Naive thymus-derived CD8-positive, alpha-beta T cell (primary cell): ENCODE measurements at regions not wholly inside any gene's neighbourhood (a gene's known extent, or its start where the extent isn't known, plus 50 kb on each side); places are given as distances from the start of the nearest gene placed in this dataset.
"Not testable (repeated sequence)": the region's sequence is repeated elsewhere in the genome, so short reads cannot be mapped to it uniquely, and the experiment has no call there.

ENCODE experiments used
- ATAC-seq, 2 donors: fragments of 150-1000 bp; cut with Tn5 transposase in 1 of 2; sonication (Bioruptor Pico), chemical (Tn5 transposase) in 1 of 2; 1 replicate in 1 of 2; 2 replicates in 1 of 2; pipeline ENCODE4 v1.10.0; 2021; ENCODE audit warnings: mild to moderate bottlenecking in 2 of 2, moderate library complexity in 2 of 2
- POLR2A ChIA-PET: fragments of 350-600 bp; sonication (Branson Sonifier 250); formaldehyde crosslinking; loops from one replicate; lab custom pipeline; 2021; ENCODE audit warnings: antibody characterized with exemption; lab: Charles Lee
- DNase-seq, 10 donors: peaks; one replicate each; pipeline versions ENCODE4 v3.0.0 to v3.0.0-alpha.2; 2020 to 2022
- H3K27ac Mint-ChIP-seq, 10 donors: one replicate each; pipeline ENCODE4 v1.8.0; 2020 to 2022; ENCODE audit warnings: mild to moderate bottlenecking in 10 of 10, mixed read lengths in 10 of 10, moderate library complexity in 4 of 10, inconsistent platforms in 1 of 10
- H3K27me3 Mint-ChIP-seq, 5 donors: one replicate each; pipeline ENCODE4 v1.8.0; 2021 to 2022; ENCODE audit warnings: mixed read lengths in 5 of 5
- H3K36me3 Mint-ChIP-seq, 3 donors: one replicate each; pipeline ENCODE4 v1.8.0; 2020 to 2022; ENCODE audit warnings: mixed read lengths in 3 of 3, mild to moderate bottlenecking in 2 of 3, inconsistent platforms in 1 of 3
- H3K4me1 Mint-ChIP-seq, 4 donors: one replicate each; pipeline ENCODE4 v1.8.0; 2021 to 2022; ENCODE audit warnings: mixed read lengths in 4 of 4
- H3K4me3 Mint-ChIP-seq, 10 donors: one replicate each; pipeline ENCODE4 v1.8.0; 2020 to 2022; ENCODE audit warnings: mild to moderate bottlenecking in 10 of 10, mixed read lengths in 10 of 10, moderate library complexity in 6 of 10, inconsistent platforms in 1 of 10
- H3K9me3 Mint-ChIP-seq, 9 donors: one replicate each; pipeline ENCODE4 v1.8.0; 2020 to 2022; ENCODE audit warnings: mixed read lengths in 9 of 9, mild to moderate bottlenecking in 3 of 9, inconsistent platforms in 1 of 9, moderate library complexity in 1 of 9

- no peak overlapping the region for H3K27ac Mint-ChIP-seq
- POLR2A ChIA-PET, result no interaction called here
- no peaks in the 10 kb centered on the region for H3K36me3 Mint-ChIP-seq
- no peak overlapping the region for H3K4me3 Mint-ChIP-seq
- H3K4me1 Mint-ChIP-seq, result no peaks in the 10 kb centered on the region
- H3K9me3 Mint-ChIP-seq, result peaks cover 0 to 12% (median 5%) of the 10 kb centered on the region in 9 donors
- DNase-seq, result no peak
- no peaks in the 10 kb centered on the region for H3K27me3 Mint-ChIP-seq
- ATAC-seq, result no peak
Measured at GRCh38 chr4:58871509-58871908, 1761.3 kb upstream of the IGFBP7 start.

GRCh38 chr4:58849026-58849425 is 1738.8 kb upstream of the IGFBP7 start:
- Mint-ChIP-seq H3K4me1 (no peaks in the 10 kb centered on the region), H3K4me3 (no peak overlapping the region), H3K9me3 (peaks cover 0 to 33% (median 9%) of the 10 kb centered on the region in 9 donors), H3K27ac (no peak overlapping the region), H3K36me3 (no peaks in the 10 kb centered on the region), H3K27me3 (no peaks in the 10 kb centered on the region)
- ATAC-seq (no peak), DNase-seq (no peak)
- POLR2A ChIA-PET, result no interaction called here

- ATAC-seq (no peak), DNase-seq (no peak)
- Mint-ChIP-seq H3K27me3 (no peaks in the 10 kb centered on the region), H3K9me3 (peaks cover 2 to 35% (median 21%) of the 10 kb centered on the region in 9 donors), H3K4me1 (no peaks in the 10 kb centered on the region), H3K4me3 (no peak overlapping the region), H3K27ac (no peak overlapping the region), H3K36me3 (no peaks in the 10 kb centered on the region)
- POLR2A ChIA-PET, result no interaction called here
Measured at GRCh38 chr4:58843455-58843854, 1733.3 kb upstream of the IGFBP7 start.

- no peak for ATAC-seq
- H3K4me3 Mint-ChIP-seq, result no peak overlapping the region
- H3K27ac Mint-ChIP-seq, result no peak overlapping the region
- POLR2A ChIA-PET, result no interaction called here
- no peaks in the 10 kb centered on the region for H3K4me1 Mint-ChIP-seq
- peaks cover 5 to 21% (median 14%) of the 10 kb centered on the region in 9 donors for H3K9me3 Mint-ChIP-seq
- H3K27me3 Mint-ChIP-seq, result no peaks in the 10 kb centered on the region
- DNase-seq, result no peak
- no peaks in the 10 kb centered on the region for H3K36me3 Mint-ChIP-seq
Measured at GRCh38 chr4:58833126-58833525, 1722.9 kb upstream of the IGFBP7 start.

GRCh38 chr4:58825278-58825677 is 1715.1 kb upstream of the IGFBP7 start:
- Mint-ChIP-seq H3K4me3 (no peak overlapping the region), H3K9me3 (peaks cover 2 to 24% (median 10%) of the 10 kb centered on the region in 9 donors), H3K27ac (no peak overlapping the region), H3K27me3 (no peaks in the 10 kb centered on the region), H3K36me3 (no peaks in the 10 kb centered on the region), H3K4me1 (peaks cover 0 to 2% (median 0%) of the 10 kb centered on the region in 4 donors)
- no peak for ATAC-seq
- POLR2A ChIA-PET, result no interaction called here
- DNase-seq, result no peak

- H3K36me3 Mint-ChIP-seq, POLR2A ChIA-PET, H3K4me3 Mint-ChIP-seq, H3K4me1 Mint-ChIP-seq, H3K27me3 Mint-ChIP-seq, DNase-seq, H3K27ac Mint-ChIP-seq, ATAC-seq: not testable (repeated sequence)
- peaks cover 0 to 16% (median 7%) of the 10 kb centered on the region in 9 donors for H3K9me3 Mint-ChIP-seq
Measured at GRCh38 chr4:58818560-58818959, 1708.4 kb upstream of the IGFBP7 start.

- H3K4me3 Mint-ChIP-seq, result no peak overlapping the region
- H3K27ac Mint-ChIP-seq, result no peak overlapping the region
- no peak for DNase-seq
- H3K36me3 Mint-ChIP-seq, result peaks cover 0 to 5% (median 0%) of the 10 kb centered on the region in 3 donors
- H3K4me1 Mint-ChIP-seq, result no peaks in the 10 kb centered on the region
- POLR2A ChIA-PET, result no interaction called here
- no peak for ATAC-seq
- no peaks in the 10 kb centered on the region for H3K27me3 Mint-ChIP-seq
- H3K9me3 Mint-ChIP-seq, result peaks cover 2 to 33% (median 11%) of the 10 kb centered on the region in 9 donors
Measured at GRCh38 chr4:58809948-58810347, 1699.8 kb upstream of the IGFBP7 start.

- POLR2A ChIA-PET, result no interaction called here
- Mint-ChIP-seq H3K4me1 (no peaks in the 10 kb centered on the region), H3K36me3 (peaks cover 0 to 5% (median 0%) of the 10 kb centered on the region in 3 donors), H3K27ac (no peak overlapping the region), H3K9me3 (peaks cover 2 to 31% (median 12%) of the 10 kb centered on the region in 9 donors), H3K27me3 (no peaks in the 10 kb centered on the region), H3K4me3 (no peak overlapping the region)
- ATAC-seq, result no peak
- no peak for DNase-seq
Measured at GRCh38 chr4:58809366-58809765, 1699.2 kb upstream of the IGFBP7 start.

- Mint-ChIP-seq H3K27me3 (no peaks in the 10 kb centered on the region), H3K36me3 (peaks cover 0 to 5% (median 0%) of the 10 kb centered on the region in 3 donors), H3K9me3 (peaks cover 2 to 31% (median 12%) of the 10 kb centered on the region in 9 donors), H3K4me3 (no peak overlapping the region), H3K27ac (no peak overlapping the region), H3K4me1 (no peaks in the 10 kb centered on the region)
- no peak for ATAC-seq
- POLR2A ChIA-PET, result no interaction called here
- no peak for DNase-seq
Measured at GRCh38 chr4:58808817-58809216, 1698.6 kb upstream of the IGFBP7 start.

- H3K36me3 Mint-ChIP-seq, result peaks cover 0 to 5% (median 0%) of the 10 kb centered on the region in 3 donors
- POLR2A ChIA-PET, result no interaction called here
- peaks cover 5 to 31% (median 14%) of the 10 kb centered on the region in 9 donors for H3K9me3 Mint-ChIP-seq
- ATAC-seq (no peak), DNase-seq (no peak)
- no peaks in the 10 kb centered on the region for H3K27me3 Mint-ChIP-seq
- H3K4me3 Mint-ChIP-seq, result no peak overlapping the region
- no peak overlapping the region for H3K27ac Mint-ChIP-seq
- no peaks in the 10 kb centered on the region for H3K4me1 Mint-ChIP-seq
Measured at GRCh38 chr4:58807843-58808615, 1697.8 kb upstream of the IGFBP7 start.

GRCh38 chr4:58776627-58777026 is 1666.4 kb upstream of the IGFBP7 start:
- Mint-ChIP-seq H3K27me3 (no peaks in the 10 kb centered on the region), H3K27ac (no peak overlapping the region), H3K36me3 (no peaks in the 10 kb centered on the region), H3K9me3 (peaks cover 0 to 22% (median 3%) of the 10 kb centered on the region in 9 donors), H3K4me3 (no peak overlapping the region), H3K4me1 (no peaks in the 10 kb centered on the region)
- DNase-seq (no peak), ATAC-seq (no peak)
- POLR2A ChIA-PET, result no interaction called here

GRCh38 chr4:58767598-58767997 is 1657.4 kb upstream of the IGFBP7 start:
- ATAC-seq (no peak), DNase-seq (no peak)
- no peaks in the 10 kb centered on the region for H3K36me3 Mint-ChIP-seq
- no peaks in the 10 kb centered on the region for H3K27me3 Mint-ChIP-seq
- POLR2A ChIA-PET, result no interaction called here
- no peaks in the 10 kb centered on the region for H3K4me1 Mint-ChIP-seq
- no peak overlapping the region for H3K27ac Mint-ChIP-seq
- H3K9me3 Mint-ChIP-seq, result peaks cover 0 to 15% (median 7%) of the 10 kb centered on the region in 9 donors
- no peak overlapping the region for H3K4me3 Mint-ChIP-seq

GRCh38 chr4:58766763-58767162 is 1656.6 kb upstream of the IGFBP7 start:
- POLR2A ChIA-PET, result no interaction called here
- H3K4me1 Mint-ChIP-seq, result no peaks in the 10 kb centered on the region

GRCh38 chr4:58761563-58761962 is 1651.4 kb upstream of the IGFBP7 start:
- H3K4me1 Mint-ChIP-seq, result no peaks in the 10 kb centered on the region
- H3K27ac Mint-ChIP-seq, result peak overlapping the region in 1 of 10 donors; percentile 13
- no peaks in the 10 kb centered on the region for H3K27me3 Mint-ChIP-seq
- ATAC-seq, result no peak
- H3K9me3 Mint-ChIP-seq, result peaks cover 0 to 10% (median 3%) of the 10 kb centered on the region in 9 donors
- H3K4me3 Mint-ChIP-seq, result no peak overlapping the region
- POLR2A ChIA-PET, result no interaction called here
- DNase-seq, result no peak
- no peaks in the 10 kb centered on the region for H3K36me3 Mint-ChIP-seq

More at GRCh38 chr4:58766763-58767162, 1656.6 kb upstream of the IGFBP7 start:
- Mint-ChIP-seq H3K27me3 (no peaks in the 10 kb centered on the region), H3K9me3 (peaks cover under 1 to 15% (median 5%) of the 10 kb centered on the region in 9 donors), H3K4me3 (no peak overlapping the region), H3K27ac (no peak overlapping the region), H3K36me3 (no peaks in the 10 kb centered on the region)
- ATAC-seq (no peak), DNase-seq (no peak)
